PFSK-1 (cell line): ENCODE measurements at regions not wholly inside any gene's neighbourhood (a gene's known extent, or its start where the extent isn't known, plus 50 kb on each side); places are given as distances from the start of the nearest gene placed in this dataset.

Source experiments
- FOXP2 ChIP-seq: optimal IDR thresholded peaks from 2 replicates; pipeline ENCODE3; 2011; ENCODE audit warnings: borderline replicate concordance, control low read depth, inconsistent platforms; ENCODE audit not compliant: insufficient read depth; ENCODE audit errors: extremely low read length, extremely low read depth
- POLR2AphosphoS5 ChIP-seq: IDR thresholded peaks from 2 replicates; pipeline ENCODE4 v1.6.1; 2012; ENCODE audit warnings: low read depth, mild to moderate bottlenecking, control low read depth, low read length, moderate library complexity
- SIN3A ChIP-seq: IDR thresholded peaks from 2 replicates; pipeline ENCODE4 v1.6.1; 2012; ENCODE audit warnings: mild to moderate bottlenecking, low read length, moderate library complexity, borderline replicate concordance; ENCODE audit not compliant: insufficient read depth
- TAF1 ChIP-seq: IDR thresholded peaks from 2 replicates; pipeline ENCODE4 v1.6.1; 2012; ENCODE audit warnings: low read length, control low read depth, borderline replicate concordance; ENCODE audit not compliant: insufficient read depth
- TF ChIP-seq, protein P1 (sequence below), 2 experiments: IDR thresholded peaks; 2 replicates each; pipeline versions ENCODE4 v1.6.1 to v1.8.0; 2011 to 2012; ENCODE audit warnings: low read depth in 2 of 2, low read length in 2 of 2, control low read depth in 1 of 2, inconsistent platforms in 1 of 2, mild to moderate bottlenecking in 1 of 2, moderate library complexity in 1 of 2; ENCODE audit not compliant: insufficient read depth in 1 of 2

DNA sequence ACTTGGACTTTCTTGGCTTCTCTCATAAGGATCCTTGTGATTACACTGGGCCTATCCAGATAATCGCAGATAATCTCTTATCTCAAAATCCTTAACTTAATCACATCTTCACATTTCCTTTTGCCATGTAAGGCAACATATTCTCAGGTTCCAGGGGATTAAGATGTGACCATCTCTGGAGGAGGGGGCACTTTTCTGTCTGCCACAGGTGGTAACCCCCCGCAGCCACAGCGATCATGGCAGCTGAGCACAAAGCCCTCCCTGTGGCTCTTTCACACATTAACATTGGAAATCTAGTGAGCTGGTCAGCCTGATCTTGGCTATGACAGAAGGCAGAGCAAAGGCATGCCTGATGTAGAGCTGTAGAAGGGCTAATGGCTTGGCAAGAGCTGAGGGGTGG is 69.1 kb upstream of the CD82 start:
- TF ChIP-seq TAF1 (no peak), POLR2AphosphoS5 (no peak), FOXP2 (no peak), SIN3A (no peak)
- TF ChIP-seq, protein P1, sequence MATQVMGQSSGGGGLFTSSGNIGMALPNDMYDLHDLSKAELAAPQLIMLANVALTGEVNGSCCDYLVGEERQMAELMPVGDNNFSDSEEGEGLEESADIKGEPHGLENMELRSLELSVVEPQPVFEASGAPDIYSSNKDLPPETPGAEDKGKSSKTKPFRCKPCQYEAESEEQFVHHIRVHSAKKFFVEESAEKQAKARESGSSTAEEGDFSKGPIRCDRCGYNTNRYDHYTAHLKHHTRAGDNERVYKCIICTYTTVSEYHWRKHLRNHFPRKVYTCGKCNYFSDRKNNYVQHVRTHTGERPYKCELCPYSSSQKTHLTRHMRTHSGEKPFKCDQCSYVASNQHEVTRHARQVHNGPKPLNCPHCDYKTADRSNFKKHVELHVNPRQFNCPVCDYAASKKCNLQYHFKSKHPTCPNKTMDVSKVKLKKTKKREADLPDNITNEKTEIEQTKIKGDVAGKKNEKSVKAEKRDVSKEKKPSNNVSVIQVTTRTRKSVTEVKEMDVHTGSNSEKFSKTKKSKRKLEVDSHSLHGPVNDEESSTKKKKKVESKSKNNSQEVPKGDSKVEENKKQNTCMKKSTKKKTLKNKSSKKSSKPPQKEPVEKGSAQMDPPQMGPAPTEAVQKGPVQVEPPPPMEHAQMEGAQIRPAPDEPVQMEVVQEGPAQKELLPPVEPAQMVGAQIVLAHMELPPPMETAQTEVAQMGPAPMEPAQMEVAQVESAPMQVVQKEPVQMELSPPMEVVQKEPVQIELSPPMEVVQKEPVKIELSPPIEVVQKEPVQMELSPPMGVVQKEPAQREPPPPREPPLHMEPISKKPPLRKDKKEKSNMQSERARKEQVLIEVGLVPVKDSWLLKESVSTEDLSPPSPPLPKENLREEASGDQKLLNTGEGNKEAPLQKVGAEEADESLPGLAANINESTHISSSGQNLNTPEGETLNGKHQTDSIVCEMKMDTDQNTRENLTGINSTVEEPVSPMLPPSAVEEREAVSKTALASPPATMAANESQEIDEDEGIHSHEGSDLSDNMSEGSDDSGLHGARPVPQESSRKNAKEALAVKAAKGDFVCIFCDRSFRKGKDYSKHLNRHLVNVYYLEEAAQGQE (IDR thresholded peaks at IDR 0.05; ENCODE audit: insufficient read depth in 1 of 2, low read depth in 2 of 2, low read length in 2 of 2): no peak
